ENCODE measurements at regions not wholly inside any gene's neighbourhood (a gene's known extent, or its start where the extent isn't known, plus 50 kb on each side); places are given as distances from the start of the nearest gene placed in this dataset.

- TF ChIP-seq CTCF (conservative IDR thresholded peaks at IDR 0.05; ENCODE audit: low read length) (no peak), EZH2phosphoT487 (IDR thresholded peaks at IDR 0.05; ENCODE audit: borderline replicate concordance, low read depth, low read length) (no peak)
These were observed 77.5 kb upstream of the EEA1 start for GRCh38 chr12:93006471-93007208.

All from OCI-LY7 (cell line).